M059J (cell line): ENCODE measurements at regions not wholly inside any gene's neighbourhood (a gene's known extent, or its start where the extent isn't known, plus 50 kb on each side); places are given as distances from the start of the nearest gene placed in this dataset.

Experiments used
- DNase-seq: peaks from one replicate; pipeline ENCODE4 v3.0.0-alpha.2; 2012; ENCODE audit warnings: low read depth

DNA sequence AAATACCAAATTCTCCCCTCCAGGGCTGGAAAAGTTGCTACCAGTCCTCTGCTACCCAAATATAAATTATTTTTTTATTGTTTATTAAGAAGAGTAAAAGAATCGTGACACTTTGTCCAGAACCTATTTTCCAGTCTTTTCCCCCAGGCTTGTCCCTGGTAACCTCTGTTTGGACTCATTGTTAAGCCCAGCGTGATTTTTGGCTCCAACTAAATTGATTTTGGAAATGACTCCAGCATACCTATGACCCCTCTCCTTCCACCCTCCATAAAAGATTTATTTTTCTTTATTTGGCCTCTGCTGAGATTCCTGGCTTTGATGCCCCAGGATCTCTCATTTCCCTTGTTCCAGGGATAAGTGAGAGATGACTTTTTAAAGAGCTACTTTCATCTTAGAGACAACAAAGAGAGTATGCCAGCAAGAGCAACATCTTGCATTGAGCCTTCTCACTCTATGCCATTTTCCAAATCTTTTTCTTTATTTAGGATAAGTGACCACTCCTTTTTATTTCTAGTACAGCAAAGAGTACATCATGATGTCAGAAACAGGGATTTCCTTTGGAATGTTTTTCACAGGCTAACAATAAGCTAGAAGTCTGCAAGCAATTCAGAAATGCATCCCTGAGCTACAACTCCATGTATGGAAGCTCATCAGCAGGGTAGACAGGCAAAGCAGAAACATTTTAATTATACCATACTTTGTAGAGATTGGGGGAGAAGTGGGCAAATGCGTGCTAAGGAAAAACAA lies 75.8 kb downstream of the DAD1 start:
- DNase-seq: no peak

DNA sequence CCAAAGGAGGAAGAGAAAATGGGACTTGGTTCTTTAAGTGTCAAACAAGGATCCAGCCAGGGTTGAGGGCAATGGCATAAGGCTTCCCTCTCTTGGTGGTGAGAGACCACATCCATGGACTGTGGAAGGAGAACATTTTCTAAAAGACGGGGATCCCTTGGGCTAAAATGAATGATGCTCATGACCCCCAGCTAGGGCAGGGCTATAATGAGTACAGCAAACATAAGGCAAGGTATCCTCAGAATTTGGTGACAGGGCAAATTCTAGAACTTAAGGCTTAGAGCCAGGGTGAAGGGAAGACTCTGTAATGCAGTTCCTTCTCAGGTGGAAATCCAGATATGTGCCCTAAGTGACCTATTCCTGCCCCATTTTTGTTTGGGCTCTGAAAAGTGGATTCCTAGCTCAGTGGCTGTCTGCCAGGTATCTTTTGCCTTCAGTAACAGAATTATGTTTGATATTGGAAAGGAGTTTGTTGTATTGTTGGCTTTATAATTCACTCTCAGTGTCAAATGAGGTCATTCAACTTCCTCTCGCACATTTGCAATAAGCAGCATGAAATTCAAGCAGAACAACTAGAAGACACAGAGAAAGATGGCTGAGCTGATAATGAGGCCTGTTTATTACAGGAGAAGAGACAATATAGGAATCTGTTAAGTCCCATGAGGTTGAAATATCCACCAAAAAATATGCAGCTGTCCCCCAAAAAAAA lies 76.8 kb downstream of the DAD1 start:
- DNase-seq: no peak

DNA sequence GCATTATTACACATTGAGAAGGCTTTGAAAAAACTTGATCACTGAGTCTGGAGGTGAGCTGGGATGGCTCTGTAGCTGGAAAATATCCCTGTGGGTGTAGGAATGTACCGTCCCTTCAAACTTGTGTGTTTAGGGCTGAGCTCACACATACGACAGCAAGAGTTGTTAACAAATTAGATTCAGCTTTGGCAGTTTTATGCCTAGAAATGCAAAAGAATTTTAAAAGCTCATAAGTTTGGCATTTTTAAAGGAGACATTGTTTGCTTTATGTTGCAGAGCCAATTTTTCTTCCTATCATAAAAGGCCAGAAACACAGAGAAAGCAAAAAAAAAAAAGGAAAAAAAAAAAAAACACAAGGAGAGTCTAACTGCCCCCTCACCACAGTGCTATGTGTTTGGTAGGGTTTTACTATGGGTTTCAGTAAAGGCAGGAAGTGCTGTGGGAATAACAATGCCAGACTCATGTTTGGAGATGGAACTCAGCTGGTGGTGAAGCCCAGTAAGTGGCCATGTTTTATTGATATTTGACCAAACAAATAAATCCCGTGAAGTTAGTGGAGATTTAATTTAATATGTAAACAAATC lies 78.4 kb downstream of the DAD1 start:
- DNase-seq: peak; percentile 9

DNA sequence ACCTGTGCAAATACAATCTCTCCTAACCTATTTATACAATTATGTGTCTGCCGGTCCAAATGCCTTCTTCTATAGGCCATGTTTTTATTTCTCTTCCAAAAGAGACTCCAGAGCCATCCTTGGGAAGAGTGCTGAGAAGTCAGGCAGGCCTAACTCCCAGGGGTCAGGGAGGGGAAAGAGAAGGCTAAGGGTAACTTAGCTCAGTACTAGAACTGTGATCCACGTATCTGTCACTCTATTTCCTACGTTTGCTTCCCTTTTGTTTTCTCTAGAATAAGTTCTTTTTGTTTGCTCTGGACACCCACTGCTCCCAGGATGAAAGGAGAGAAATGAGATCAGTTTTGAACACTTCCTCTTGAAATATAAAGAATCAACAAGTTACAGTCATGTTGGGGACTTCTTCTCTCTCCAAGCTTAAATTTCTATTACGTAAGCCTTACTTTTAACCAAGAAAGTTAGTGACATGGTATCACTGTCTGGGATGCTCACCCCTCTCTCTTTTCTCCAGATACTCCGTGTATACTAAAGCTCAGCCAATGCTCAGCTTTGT lies 79.2 kb downstream of the DAD1 start:
- no peak for DNase-seq

DNA sequence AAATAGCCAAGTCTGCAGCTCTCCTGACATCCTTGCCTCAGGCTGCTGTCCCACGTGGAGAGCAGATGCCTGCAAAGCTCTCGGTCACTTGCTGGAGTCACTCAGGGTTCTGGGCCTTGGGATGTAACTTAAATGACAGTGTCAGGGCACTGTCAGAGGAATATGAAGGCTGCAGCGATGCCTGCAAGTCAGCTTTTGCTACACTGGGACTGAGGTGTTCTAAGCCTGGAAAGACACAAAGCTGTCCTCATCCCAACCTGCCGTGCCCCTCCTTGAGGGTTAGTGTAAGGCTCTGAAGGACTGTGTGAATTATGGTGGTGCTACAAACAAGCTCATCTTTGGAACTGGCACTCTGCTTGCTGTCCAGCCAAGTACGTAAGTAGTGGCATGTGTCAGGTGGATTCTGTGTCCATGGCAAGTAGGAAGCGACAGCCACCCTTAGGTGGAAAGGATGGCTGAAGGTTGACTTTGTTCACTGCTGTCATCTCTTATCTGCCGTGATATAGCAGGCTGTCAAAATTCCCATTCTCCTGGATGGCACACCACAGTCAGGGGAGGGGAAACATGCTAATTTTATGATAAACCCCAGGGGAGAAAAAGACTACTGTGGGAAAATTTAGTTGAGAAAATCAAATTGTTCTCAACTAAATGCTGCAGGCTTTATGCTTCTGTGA lies 79.9 kb downstream of the DAD1 start:
- DNase-seq: no peak

DNA sequence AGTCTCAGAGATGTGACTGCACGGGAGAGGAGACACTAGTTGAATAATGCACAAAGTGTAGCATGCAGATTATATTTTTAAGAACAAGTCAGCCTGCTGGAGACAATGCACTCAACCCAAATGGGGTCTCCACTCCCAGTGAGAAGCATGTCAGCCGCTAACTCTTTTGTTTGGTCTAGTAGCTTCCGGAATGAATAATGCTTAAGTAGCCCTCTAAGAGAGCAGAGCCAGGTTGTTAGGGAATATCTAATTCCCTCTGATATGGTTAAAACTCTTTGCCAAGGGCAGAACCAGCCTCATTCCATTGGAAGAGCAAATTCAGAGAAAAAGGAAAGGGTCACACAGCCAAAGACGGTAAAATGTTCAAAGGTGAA lies 80.4 kb downstream of the DAD1 start:
- DNase-seq: no peak

DNA sequence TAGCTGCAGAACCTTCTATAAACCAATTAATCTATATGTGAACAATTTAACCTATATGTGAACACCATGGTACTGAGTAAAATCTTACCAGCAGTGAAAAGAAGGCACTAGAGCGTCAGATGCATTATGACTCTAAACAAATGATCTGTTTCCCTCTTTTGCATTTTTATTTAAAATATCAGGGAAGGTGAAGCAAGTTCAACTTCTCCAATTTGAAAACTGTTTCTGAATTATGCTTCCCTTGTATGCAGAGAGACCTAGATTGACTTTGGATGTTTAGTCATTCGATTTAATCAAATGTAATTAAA lies 80.9 kb downstream of the DAD1 start:
- DNase-seq: no peak

DNA sequence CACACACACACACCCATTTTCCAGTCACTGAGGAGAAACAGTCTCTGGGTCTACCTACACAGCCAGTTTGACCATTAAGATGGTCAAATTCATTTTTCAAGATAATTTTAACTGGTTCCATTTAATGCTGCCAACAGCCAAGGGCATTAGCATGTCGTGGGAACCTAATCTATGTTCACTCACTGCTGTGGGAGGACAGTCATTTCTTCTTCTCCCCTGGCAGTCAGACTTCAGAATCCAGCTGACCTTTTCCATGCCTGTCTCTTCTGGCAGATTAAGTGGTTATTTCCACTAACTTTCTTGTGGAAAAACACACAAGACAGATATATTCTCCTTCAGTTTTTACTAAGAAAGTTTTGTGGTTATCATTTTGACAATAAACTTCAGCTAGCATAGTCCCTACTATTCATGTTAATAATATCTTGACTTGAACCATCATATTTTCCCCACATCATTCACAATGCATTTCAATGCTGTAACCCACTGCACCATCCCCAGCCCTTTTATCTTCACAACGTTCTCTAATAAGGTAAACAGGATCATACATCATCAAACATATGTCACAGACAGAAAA lies 82.2 kb downstream of the DAD1 start:
- DNase-seq: no peak

DNA sequence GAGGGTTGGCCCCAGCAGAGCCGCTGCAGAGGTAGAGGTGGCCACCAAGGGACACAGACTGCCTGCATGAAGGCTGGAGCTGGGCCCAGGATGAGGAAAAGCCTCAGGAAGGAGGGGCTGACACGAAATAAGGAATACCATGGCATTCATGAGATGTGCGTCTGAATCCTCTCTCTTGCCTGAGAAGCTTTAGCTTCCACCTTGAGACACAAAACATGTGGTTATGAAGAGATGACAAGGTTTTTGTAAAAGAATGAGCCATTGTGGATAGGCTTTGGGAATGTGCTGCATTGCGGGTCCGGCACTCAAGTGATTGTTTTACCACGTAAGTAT lies 82.7 kb downstream of the DAD1 start:
- DNase-seq: no peak

DNA sequence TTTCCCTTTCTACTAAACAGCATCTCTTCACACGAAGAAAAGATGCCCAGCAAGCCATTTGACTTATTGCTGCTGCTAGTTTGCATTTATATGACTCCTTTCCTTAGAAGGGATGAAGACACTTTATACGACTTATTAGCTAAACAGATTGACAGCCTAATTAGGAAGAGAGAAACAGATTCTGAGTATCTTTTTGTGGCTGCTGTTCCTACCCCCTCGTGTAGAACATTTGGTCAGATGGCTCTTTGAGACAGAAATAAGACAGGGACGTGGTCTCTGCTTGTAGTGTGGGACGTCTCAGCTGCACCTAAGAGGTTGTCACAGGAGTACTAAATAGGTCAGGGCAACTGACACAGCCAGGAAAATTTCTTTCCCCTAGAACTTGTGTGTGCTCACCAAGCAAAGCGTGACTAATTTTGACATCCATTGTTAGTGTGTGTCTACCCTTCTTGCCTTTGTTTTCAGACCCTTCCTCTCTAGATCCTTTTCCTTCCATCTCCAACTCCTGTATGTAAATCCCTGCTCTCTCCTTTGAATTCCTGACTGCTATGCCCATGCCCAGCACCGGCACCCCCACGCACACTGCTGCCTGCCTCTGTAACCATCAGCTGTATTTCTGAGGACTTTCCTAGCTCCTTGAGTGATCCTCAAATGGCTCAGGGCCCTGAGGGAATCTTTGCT lies 83.2 kb downstream of the DAD1 start:
- DNase-seq: peak; percentile 37

DNA sequence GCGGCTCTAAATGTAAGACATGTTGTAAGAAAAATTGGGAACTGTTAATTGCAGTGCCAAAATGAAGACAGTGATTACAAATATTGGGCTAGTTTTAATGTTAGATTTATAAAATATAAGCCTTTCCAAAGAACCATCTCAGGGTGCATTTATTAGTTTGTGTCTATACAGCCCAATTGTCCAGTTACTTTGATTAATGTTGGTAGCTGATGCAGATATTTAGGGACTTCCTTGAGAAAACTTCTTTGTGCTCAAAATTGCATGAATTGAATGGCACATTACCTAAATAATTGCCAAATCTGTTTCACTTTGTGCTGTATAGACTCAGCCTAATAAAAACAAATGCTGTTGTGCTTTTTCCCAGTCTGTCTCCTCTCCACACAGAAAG lies 83.7 kb downstream of the DAD1 start:
- DNase-seq: no peak

DNA sequence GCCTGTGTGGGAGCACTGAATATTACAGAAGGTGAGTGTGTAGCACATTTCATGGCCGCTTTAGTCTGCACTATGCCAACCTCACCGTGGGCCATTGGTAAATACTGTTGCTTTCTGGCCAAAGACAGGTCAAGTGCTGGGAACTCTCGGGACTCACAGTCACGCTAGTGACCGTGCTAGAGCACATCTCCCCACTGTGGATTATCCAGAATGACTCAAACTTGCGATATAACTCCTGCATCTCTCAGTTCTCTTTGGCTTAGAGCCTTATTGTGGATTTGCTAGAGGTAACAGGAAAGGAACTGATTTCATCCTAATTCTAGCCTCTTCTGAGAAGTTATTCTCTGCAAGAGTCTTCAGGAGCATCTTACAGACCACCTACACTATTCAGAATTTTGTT lies 86.5 kb downstream of the DAD1 start:
- DNase-seq: no peak

DNA sequence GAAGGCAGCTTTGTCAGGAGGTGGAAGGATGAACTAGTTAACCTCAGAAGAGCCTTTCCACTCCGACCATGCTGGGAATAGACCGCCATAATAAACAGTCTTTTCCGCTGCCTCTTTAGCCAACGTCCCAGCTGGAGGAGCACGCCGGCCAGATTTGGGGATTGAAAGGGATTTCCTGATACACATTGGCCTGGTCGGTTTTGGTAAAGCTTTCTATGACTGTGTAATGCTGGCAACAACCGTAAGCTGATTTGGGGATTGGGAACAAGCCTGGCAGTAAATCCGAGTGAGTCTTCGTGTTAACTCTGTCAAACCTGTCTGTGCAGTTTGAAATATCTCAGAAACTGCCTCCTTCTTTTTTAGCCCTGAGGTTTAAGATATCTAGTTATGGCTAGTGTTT lies 87.0 kb downstream of the DAD1 start:
- no peak for DNase-seq

DNA sequence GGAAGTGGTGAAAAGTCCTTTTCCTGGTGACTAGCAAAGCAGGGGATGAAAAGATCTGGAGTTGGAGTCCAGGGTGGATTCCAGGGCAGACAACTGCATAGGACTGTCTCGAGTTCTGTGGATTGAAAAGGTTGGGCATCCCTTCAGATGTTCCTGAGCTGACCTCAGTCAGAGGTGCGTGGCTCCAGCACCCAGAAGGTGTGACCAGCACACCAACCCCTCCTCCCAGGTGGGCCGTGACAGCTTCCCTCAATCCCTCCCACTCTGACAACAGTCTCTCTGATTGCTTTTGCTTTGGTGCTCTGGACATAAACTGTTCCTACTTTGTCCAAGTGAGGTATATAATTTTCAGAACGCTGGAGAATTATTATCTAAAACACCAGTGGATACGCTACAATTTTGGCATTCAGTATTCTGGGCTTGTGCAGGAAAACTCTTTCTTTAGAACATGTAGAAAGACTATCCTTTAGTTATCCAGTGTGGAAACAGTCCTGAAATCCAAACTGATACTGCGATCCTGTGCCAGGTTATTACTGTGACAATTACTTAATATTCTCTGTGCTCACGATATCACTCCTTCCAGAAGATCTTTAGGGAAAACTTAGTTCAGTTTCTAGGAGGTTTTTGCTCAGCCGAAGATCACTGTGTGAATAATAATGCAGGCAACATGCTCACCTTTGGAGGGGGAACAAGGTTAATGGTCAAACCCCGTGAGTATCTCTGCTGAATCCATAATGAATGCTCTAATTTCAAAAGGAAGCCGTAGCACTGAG lies 87.9 kb downstream of the DAD1 start:
- no peak for DNase-seq

DNA sequence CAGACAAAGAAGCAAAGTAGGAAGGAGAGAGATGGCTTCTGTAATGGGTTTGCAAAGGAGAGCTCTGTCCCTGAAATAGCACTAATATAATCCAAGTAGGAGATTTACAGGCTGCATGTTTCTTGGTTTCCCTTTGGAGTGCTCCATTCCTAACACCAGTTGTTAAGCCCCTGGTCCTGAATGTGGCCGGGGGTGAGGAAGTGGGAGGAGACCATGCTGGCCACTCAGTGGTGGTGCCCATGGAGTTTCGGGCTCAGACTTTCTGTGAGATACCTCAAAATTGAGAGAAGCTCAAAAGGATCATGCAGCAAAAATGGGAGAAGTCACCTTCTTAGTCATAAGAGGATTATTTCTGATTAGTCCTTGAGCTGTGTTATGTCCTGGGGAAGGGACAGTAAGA lies 88.5 kb downstream of the DAD1 start:
- DNase-seq: no peak

DNA sequence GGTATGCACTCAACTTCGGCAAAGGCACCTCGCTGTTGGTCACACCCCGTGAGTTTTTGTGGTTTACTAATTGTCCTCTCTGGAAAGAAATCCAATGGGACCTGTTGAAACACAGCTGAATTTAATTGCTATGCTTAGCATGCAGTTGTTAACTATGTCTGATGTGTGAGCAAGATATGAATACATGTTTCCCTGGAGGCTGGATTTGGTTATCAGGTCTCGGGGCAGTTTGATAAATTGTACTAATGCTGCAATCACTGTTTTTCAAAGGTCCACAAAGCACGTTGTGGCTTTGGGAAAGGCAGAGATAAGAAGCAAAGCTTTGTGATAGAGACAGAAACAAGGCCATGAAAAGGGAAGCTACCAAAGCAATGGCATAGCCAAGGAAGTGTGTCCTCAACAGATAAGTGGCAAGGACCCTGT lies 91.3 kb downstream of the DAD1 start:
- DNase-seq: no peak

DNA sequence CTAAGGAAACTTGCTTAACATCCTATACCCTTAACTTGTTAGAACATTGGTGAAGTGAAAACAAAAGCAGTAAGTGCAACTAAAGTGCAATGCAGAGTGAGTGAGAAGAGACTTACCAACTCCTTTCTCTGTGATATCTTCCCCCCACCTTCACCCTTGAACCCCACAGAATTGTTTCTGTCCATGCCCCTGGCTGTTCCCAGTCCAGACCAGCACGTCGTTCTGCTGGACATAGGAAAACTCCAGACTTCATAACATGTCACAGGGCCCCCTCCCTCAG lies 91.9 kb downstream of the DAD1 start:
- DNase-seq: no peak

DNA sequence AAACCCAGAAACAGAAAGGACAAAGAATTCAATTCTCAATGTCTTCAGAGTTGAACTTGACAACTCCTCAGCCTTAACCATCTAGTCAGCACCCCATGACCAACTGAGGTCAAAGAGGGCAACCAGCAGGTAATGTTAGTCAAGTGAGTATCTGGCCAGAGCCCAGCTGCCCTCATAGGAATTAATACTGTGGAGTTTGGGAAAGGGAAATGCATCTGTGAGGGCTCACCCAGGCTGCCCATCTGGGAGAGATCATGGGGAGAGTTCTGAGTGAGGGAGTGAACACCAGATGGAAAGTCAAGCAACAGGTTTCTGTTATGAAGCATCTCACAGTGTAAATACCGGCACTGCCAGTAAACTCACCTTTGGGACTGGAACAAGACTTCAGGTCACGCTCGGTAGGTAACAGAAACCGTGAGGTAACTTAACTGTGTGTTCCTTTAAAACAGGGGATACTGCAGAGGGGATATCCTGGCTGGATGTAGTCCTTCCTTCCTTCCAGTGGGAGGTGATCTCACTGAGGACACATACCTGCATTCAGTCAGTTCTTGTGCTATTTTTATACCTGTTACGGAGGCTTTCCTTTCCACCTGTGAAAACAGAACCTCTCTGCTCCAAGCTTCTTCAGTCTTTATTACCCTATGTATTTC lies 94.4 kb downstream of the DAD1 start:
- no peak for DNase-seq

DNA sequence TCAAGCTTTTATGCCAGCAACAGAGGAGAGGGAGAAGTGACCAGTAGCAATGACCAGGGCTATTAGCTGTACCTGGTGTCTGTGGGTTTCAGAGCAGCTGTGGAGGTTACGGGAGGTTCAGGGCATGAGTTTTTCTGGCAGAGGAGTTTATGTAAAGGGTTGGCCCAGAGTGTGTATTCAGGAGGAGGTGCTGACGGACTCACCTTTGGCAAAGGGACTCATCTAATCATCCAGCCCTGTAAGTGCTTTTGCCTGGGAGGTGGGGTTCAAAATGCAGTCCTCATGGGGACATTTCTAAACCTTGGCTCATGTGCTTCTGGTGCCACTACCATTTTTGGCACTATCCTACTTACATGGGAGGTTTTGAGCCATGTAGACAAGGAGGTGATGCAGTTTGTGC lies 95.3 kb downstream of the DAD1 start:
- no peak for DNase-seq

DNA sequence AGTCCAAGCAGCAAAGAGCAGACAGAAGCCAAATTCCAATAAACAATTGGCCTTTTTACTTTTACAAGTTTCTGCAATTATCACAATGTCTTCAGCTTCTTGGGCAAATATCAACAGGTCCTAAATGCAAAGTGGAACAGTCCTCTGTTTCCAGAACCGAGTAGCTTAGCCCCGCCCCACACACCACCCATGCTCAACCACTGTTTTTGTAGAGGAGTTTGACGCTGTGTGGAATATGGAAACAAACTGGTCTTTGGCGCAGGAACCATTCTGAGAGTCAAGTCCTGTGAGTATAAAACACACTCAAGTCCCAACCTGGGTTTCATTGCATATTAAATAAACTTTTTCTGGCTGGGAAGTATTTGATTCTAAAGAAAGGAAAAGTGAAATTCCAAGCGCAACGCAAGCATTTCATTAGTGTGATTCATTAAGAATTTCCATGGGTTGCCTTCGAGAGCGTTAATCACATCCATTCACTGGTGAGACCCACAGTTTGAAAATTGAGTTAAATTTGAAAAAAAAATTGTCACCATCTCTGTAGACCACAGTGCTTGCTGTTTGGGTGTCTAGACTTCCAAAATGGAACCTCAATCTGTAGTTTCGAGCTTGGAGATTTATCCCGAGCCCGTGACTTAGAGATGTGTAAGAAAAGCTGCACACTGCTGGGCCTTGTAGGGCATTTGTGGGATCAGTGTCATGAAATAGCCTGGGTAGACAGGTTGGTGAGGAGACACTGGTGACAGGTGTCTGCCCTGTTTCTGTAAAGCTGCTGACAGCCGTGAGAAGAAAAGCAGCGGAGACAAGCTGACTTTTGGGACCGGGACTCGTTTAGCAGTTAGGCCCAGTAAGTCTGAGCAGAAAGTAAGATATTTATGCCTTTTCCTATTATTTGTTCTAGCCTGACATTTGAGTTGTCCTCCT lies 96.1 kb downstream of the DAD1 start:
- DNase-seq: no peak
